SH-SY5Y (cell line): ENCODE measurements at regions not wholly inside any gene's neighbourhood (a gene's known extent, or its start where the extent isn't known, plus 50 kb on each side); places are given as distances from the start of the nearest gene placed in this dataset.

Experiments used
- GATA2 ChIP-seq: IDR thresholded peaks from 2 replicates; pipeline ENCODE4 v1.6.1; 2011; ENCODE audit warnings: mild to moderate bottlenecking, low read depth, low read length
- GATA3 ChIP-seq: IDR thresholded peaks from 2 replicates; pipeline ENCODE4 v1.6.1; 2011; ENCODE audit warnings: low read depth, mild to moderate bottlenecking, low read length, moderate library complexity

GRCh38 chr3:63151897-63152296, 126.2 kb upstream of the SYNPR start:
- TF ChIP-seq GATA2 (no peak), GATA3 (no peak)
